NCI-H1105 treated with DMSO at 0.1 percent for 48 hours (cell line): ENCODE measurements at regions not wholly inside any gene's neighbourhood (a gene's known extent, or its start where the extent isn't known, plus 50 kb on each side); places are given as distances from the start of the nearest gene placed in this dataset.

Experiments
- DNase-seq: peaks from one replicate; lab custom pipeline; 2025; lab: John Stamatoyannopoulos, UW

DNA sequence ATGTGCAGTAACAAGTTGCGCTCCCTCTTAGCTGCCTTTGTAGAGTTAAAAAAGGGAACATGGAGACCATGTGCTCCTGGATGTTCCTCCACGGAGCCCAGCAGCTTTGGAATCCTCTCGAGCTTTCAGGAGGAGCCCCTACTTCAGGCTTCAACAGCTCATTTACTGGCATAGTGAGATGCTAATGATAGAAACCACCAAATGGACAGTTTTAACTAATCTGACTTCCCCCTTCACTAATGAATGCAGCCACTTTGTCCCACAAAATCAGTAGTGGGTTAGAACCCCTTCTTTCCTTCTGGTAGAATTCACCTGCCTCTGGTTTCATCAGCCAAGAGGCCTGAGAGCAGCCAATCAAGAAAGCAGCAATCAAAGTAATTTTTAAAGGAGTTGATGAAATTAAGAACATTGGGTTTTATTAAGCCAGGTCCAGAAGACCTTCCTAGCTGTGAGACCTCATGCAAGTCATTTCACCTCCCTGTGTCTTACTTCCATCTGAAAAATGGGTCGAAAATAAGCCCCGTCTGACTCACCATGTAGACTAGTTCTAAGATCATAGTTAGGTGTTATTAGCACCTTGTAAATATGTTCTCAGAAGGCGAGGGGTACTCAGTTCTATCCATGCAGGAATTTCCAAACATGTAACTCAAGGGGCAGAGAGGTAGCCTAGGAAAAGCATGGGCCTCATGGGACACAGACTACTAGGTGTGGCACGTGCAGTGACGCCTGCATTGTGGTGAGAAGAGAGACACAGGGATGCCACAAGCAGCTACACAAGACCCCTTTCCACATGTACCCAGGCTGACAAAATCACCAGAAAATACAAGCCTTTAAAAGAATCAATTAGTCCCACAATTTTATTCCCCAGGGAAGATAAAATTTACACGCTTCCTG lies 179.7 kb upstream of the LPP start:
- DNase-seq, result no peak

GRCh38 chr3:187974871-187975271 lies 179.1 kb upstream of the LPP start:
- no peak for DNase-seq

- DNase-seq, result no peak
Measured at GRCh38 chr3:187975561-187976364, 178.2 kb upstream of the LPP start.

DNA sequence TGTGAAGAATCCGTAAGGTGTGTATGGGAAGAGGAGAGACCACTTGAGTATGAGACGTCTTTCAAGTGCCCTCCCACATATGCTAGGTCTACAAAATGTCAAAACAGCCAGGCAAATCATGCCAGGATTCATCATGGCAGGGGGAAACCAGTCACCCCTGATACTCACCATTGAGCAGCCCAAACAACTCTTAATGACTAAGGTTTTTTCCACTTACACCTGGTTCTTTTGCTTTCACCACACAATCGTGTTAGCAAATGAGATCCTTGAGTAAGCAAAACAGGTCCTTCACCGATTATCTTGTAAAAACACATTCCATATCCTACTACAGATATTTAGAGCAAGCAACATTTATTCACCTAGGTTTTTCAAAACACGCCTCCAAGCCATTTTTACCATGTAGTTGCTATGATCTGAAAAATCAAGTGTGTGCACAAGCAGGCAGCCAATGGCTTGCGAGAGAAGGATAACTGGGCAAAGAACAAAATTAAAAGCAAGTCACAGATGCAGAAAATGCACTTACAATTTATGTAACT lies 177.5 kb upstream of the LPP start:
- no peak for DNase-seq

DNA sequence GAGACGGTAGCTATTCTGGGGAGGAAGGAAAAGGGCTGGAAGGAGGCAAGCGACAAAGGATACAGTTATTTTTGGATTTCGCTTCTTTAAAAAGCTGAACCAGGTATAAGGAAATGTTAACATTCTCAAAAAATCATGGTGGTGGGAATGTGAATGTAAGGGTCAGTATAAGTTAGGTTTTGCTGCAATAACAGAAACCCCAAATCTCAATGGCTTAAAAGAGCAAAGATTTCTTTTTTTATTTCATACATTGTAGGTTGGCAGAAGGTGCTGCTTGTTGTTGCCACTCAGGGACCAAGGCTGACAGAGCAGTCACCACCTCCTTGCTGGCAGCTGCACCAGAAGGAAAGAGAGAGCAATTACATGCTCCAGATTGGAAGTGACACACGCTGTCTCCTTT lies 176.3 kb upstream of the LPP start:
- no peak for DNase-seq

DNA sequence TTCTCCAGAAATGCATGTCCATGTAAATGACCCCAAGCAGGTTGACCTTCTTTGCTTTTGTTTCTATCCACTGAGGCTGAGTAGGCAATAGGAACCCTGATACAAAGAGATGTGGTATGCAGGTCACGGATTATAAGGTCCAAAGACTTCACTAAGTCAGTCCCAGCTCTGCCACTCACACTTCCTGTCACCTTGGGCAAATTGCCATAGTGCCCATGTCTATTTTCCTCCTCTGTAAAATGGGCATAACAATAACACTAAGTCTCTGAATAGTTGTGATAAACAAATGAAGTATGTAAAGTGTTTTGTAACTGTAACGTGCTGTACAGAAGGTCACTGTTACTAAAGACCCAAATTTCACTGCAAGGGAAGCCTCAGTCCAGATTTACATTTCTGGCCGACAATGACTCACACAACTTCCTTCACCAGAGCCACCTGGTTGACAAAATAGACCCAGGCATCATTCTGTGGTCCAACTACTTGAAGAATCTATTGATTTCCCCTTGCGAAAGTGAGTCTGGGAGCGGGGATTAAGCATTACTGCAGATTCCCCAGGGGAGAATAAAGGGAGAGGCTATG lies 175.4 kb upstream of the LPP start:
- no peak for DNase-seq

GRCh38 chr3:187979564-187979963 lies 174.4 kb upstream of the LPP start:
- no peak for DNase-seq

DNA sequence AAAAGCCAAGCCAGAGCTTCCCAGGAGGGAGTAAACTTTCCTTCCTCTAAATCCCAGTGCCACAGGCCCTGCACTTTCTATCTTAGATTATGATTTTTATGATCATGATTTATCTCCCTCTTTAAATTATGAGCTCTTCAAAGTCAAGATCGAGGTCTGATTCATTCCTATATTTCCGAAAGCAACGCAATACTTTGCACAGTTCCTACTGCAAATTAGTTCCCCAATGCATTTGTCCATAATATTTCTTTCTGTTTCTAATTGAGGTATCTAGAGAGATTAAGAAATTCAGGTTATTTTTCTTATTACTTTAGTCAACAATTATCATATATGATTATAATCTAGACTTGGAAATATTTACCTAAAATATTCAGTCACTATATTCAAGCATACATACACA lies 173.1 kb upstream of the LPP start:
- no peak for DNase-seq

GRCh38 chr3:187982142-187982541 lies 171.8 kb upstream of the LPP start:
- no peak for DNase-seq

DNA sequence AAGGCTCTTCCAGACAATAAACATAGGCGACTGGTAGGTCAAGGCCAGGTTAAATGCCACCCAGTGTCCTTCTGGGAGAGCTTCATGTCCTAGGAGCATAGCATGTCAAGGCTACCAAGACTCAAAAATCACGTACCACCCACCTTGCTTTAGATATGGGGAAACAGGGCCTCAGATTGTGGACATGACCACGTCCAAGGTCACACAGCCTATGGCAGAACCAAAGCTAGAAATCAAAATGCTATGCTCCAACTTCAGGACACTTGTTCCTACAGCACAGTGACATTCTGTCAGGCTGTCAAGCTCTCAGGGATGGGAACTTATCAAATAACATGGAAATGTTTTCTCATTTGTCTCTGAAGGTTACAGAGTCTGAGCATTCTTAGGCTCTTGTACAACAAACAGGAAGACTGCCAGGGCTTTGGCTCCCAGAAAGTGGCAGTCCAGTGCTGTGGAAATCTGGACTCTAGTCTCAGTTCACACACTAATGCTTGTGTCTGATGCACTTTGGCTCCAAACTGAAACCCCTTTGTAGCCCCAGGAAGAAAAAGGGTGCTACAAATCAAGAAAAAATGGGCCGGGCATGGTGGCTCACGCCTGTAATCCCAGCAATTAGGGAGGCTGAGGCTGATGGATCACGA lies 170.4 kb upstream of the LPP start:
- no peak for DNase-seq

GRCh38 chr3:187985647-187986046 lies 168.3 kb upstream of the LPP start:
- no peak for DNase-seq

DNA sequence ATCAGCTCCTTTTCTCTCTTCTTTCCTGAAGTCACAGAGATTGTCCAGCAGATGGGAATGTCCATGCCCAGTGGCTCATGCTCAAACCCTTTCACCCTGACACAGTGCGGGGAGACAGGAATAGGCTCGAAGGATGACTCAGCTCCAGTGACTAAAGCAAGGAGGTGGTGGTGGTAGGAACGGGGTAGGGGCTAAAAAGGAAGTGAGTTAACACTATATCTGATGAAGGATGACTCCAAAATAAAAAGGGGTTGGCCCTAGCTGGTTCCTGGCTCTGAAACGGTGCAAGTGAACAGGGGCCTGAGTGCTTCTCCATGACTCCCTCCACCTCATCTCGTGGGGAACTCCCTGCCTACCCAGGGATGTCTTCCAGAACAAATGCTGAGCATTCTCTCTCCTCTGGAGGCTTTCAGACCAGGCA lies 167.4 kb upstream of the LPP start:
- no peak for DNase-seq

DNA sequence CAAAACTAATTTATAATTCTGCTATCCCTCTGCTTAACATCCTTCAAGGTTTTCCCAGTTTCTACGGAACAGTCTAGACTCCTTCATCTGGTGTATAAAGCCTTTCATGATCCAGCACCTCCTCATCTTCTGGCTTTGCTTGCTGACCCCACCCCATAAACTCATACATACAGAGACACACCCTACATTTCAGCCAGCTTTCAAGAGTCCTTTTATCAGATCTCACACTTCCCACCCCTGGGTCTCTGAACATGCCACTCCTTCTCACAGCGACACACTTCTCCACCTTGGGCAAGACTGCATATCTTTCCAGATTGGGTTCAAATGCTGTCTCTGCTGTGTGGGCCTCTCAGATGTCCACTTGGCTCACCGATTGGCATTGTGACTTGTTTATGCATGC lies 166.8 kb upstream of the LPP start:
- no peak for DNase-seq

GRCh38 chr3:187987924-187988323 lies 166.0 kb upstream of the LPP start:
- DNase-seq, result no peak

- DNase-seq, result peak; percentile 93
Measured at GRCh38 chr3:187989575-187990153, 164.3 kb upstream of the LPP start.

- DNase-seq, result no peak
Measured at GRCh38 chr3:187992609-187993008, 161.3 kb upstream of the LPP start.

GRCh38 chr3:187994221-187995042 lies 159.5 kb upstream of the LPP start:
- no peak for DNase-seq

DNA sequence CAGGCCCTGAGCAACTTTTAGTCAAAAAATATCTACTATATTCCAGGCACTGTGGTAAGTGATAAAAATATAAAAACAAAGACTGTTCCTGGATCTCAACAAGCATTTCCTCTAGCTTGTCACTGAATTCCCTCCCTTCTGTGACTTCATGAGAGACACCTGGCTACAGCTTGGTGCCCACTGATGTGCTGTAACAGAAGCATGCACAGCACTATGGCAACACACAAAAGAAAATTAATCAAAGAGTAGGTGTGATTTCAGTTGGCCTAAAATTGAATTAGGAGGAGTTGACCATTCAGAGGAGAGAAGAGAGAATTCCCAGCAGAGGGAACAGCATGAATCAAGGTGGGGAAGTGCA lies 158.9 kb upstream of the LPP start:
- DNase-seq, result no peak

GRCh38 chr3:187995667-187996066 lies 158.3 kb upstream of the LPP start:
- no peak for DNase-seq

DNA sequence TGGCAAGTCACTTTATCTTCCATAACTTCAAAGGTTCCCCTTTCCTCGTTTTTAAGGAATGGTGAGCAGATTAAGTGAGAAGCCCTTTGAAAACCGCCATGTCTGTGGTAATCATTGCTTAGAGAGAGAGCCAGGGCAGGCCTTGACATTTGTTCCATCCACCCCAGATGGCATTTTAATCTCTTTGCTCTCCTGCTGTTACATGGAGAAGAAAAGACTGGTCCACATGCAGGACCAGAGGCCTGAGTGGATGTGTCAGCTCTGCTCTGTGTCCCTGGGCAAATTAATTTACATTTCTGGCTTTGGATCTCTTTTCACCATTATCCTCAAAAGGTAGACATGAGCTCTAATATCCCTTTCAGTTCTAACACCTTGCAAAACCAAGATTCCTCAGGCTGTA lies 157.3 kb upstream of the LPP start:
- no peak for DNase-seq

- no peak for DNase-seq
Measured at GRCh38 chr3:187997490-187997889, 156.5 kb upstream of the LPP start.
